HuH-7.5 (cell line): ENCODE measurements at regions not wholly inside any gene's neighbourhood (a gene's known extent, or its start where the extent isn't known, plus 50 kb on each side); places are given as distances from the start of the nearest gene placed in this dataset.

Source experiments
- DNase-seq: peaks from one replicate; pipeline ENCODE4 v3.0.0; 2011; ENCODE audit warnings: low spot score

GRCh38 chr9:1331546-1332038 lies 281.4 kb downstream of the DMRT2 start:
- DNase-seq = no peak

GRCh38 chr9:1332156-1332555 lies 282.0 kb downstream of the DMRT2 start:
- DNase-seq = no peak

GRCh38 chr9:1335174-1335573 lies 285.0 kb downstream of the DMRT2 start:
- DNase-seq = no peak

- DNase-seq = no peak
These were observed 287.0 kb downstream of the DMRT2 start for GRCh38 chr9:1337169-1337568.

GRCh38 chr9:1340390-1340789 lies 290.2 kb downstream of the DMRT2 start:
- DNase-seq = no peak

- no peak for DNase-seq
These were observed 303.1 kb downstream of the DMRT2 start for GRCh38 chr9:1353291-1353690.

- DNase-seq = no peak
These were observed 303.9 kb downstream of the DMRT2 start for GRCh38 chr9:1354086-1354485.

- DNase-seq = no peak
These were observed 304.4 kb downstream of the DMRT2 start for GRCh38 chr9:1354606-1355005.

- no peak for DNase-seq
These were observed 305.5 kb downstream of the DMRT2 start for GRCh38 chr9:1355656-1356055.

GRCh38 chr9:1362845-1363244 lies 312.7 kb downstream of the DMRT2 start:
- no peak for DNase-seq

- DNase-seq = no peak
These were observed 316.1 kb downstream of the DMRT2 start for GRCh38 chr9:1366276-1366675.

- DNase-seq = no peak
These were observed 319.1 kb downstream of the DMRT2 start for GRCh38 chr9:1369297-1369696.

GRCh38 chr9:1373445-1373844 lies 323.3 kb downstream of the DMRT2 start:
- DNase-seq = no peak

GRCh38 chr9:1383899-1384455 lies 333.8 kb downstream of the DMRT2 start:
- DNase-seq = no peak

- no peak for DNase-seq
These were observed 334.7 kb downstream of the DMRT2 start for GRCh38 chr9:1384816-1385215.

GRCh38 chr9:1386420-1386819 lies 336.3 kb downstream of the DMRT2 start:
- no peak for DNase-seq

GRCh38 chr9:1388216-1388615 lies 338.1 kb downstream of the DMRT2 start:
- no peak for DNase-seq

GRCh38 chr9:1400983-1401382 lies 350.8 kb downstream of the DMRT2 start:
- no peak for DNase-seq

GRCh38 chr9:1404940-1405339 lies 354.8 kb downstream of the DMRT2 start:
- DNase-seq = no peak

GRCh38 chr9:1411826-1412225 lies 361.7 kb downstream of the DMRT2 start:
- DNase-seq = no peak

- DNase-seq = no peak
These were observed 364.6 kb downstream of the DMRT2 start for GRCh38 chr9:1414711-1415131.

GRCh38 chr9:1415146-1415545 lies 365.0 kb downstream of the DMRT2 start:
- no peak for DNase-seq

GRCh38 chr9:1416261-1416660 lies 366.1 kb downstream of the DMRT2 start:
- DNase-seq = no peak

GRCh38 chr9:1421436-1421835 lies 371.3 kb downstream of the DMRT2 start:
- DNase-seq = no peak

GRCh38 chr9:1427875-1428274 lies 377.7 kb downstream of the DMRT2 start:
- DNase-seq = no peak
